CD4-positive, alpha-beta T cell (primary cell): ENCODE measurements at regions not wholly inside any gene's neighbourhood (a gene's known extent, or its start where the extent isn't known, plus 50 kb on each side); places are given as distances from the start of the nearest gene placed in this dataset.

Experiments used
- ATAC-seq: fragments of 200-7000 bp; cut with Tn5 transposase; one replicate; pipeline ENCODE4 v1.10.0; 2022; ENCODE audit warnings: mild to moderate bottlenecking; ENCODE audit not compliant: poor library complexity
- CTCF ChIA-PET: fragments of 350-600 bp; sonication (Branson Sonifier 250); formaldehyde crosslinking; loops from one replicate; lab custom pipeline; 2021; ENCODE audit warnings: antibody characterized with exemption, inconsistent platforms; lab: Charles Lee
- POLR2A ChIA-PET: fragments of 350-600 bp; sonication (Branson Sonifier 250); formaldehyde crosslinking; loops from one replicate; lab custom pipeline; 2021; ENCODE audit warnings: antibody characterized with exemption, inconsistent platforms; lab: Charles Lee
- DNase-seq, 14 experiments: peaks; one replicate each; pipeline ENCODE4 v3.0.0-alpha.2; 2013 to 2020; ENCODE audit warnings: mixed read lengths in 2 of 14
- H3K27ac ChIP-seq, 2 donors: one replicate each; pipeline versions ENCODE4 v1.5.1 to v1.7.0; 2013; ENCODE audit warnings: low read length in 2 of 2, low read depth in 1 of 2, mild to moderate bottlenecking in 1 of 2
- H3K27me3 ChIP-seq, 2 experiments: 1 replicate in 1 of 2; 2 replicates in 1 of 2; pipeline versions ENCODE4 v1.6.1 to v1.7.0; 2013; ENCODE audit warnings: low read length in 2 of 2, control low read depth in 1 of 2, mild to moderate bottlenecking in 1 of 2, moderate library complexity in 1 of 2; ENCODE audit not compliant: insufficient read depth in 2 of 2, control insufficient read depth in 1 of 2
- H3K36me3 ChIP-seq: one replicate; pipeline ENCODE4 v1.6.1; 2013; ENCODE audit warnings: low read length, control low read depth; ENCODE audit not compliant: insufficient read depth
- H3K4me1 ChIP-seq: one replicate; pipeline ENCODE4 v1.6.1; 2013; ENCODE audit warnings: low read length, control low read depth; ENCODE audit not compliant: insufficient read depth
- H3K4me3 ChIP-seq: one replicate; pipeline ENCODE4 v1.5.1; 2013; ENCODE audit warnings: mild to moderate bottlenecking, low read length, moderate library complexity
- H3K9me3 ChIP-seq, 2 experiments: 1 replicate in 1 of 2; 2 replicates in 1 of 2; pipeline versions ENCODE4 v1.6.1 to v1.7.0; 2013; ENCODE audit warnings: low read length in 2 of 2, mild to moderate bottlenecking in 2 of 2, control low read depth in 1 of 2, moderate library complexity in 1 of 2; ENCODE audit not compliant: control insufficient read depth in 1 of 2, insufficient read depth in 1 of 2
- H3K27ac Mint-ChIP-seq: one replicate; pipeline ENCODE4 v1.8.0; 2020; ENCODE audit warnings: mixed read lengths
- H3K27me3 Mint-ChIP-seq: one replicate; pipeline ENCODE4 v1.8.0; 2021; ENCODE audit warnings: mixed read lengths
- H3K36me3 Mint-ChIP-seq: one replicate; pipeline ENCODE4 v1.8.0; 2021; ENCODE audit warnings: low read depth, mixed read lengths
- H3K4me1 Mint-ChIP-seq: one replicate; pipeline ENCODE4 v1.8.0; 2021; ENCODE audit warnings: low read depth, mixed read lengths
- H3K4me3 Mint-ChIP-seq: one replicate; pipeline ENCODE4 v1.8.0; 2020; ENCODE audit warnings: mild to moderate bottlenecking, mixed read lengths
- H3K9me3 Mint-ChIP-seq: one replicate; pipeline ENCODE4 v1.8.0; 2020; ENCODE audit warnings: mixed read lengths
- intact Hi-C, 2 experiments: fragments of 100-400 bp; cut with DNase I in 1 of 2; cut with micrococcal nuclease in 1 of 2; formaldehyde crosslinking; loops; one replicate each; pipeline versions ENCODE4 v1.15.1 to v1.9.0; 2023 to 2025; cut with DNase I, micrococcal nuclease
- TF ChIP-seq, protein P1 (sequence below): fragments of 200-600 bp; IDR thresholded peaks from one replicate; pipeline ENCODE4 v1.8.0; 2022; ENCODE audit warnings: antibody characterized with exemption, mild to moderate bottlenecking

DNA sequence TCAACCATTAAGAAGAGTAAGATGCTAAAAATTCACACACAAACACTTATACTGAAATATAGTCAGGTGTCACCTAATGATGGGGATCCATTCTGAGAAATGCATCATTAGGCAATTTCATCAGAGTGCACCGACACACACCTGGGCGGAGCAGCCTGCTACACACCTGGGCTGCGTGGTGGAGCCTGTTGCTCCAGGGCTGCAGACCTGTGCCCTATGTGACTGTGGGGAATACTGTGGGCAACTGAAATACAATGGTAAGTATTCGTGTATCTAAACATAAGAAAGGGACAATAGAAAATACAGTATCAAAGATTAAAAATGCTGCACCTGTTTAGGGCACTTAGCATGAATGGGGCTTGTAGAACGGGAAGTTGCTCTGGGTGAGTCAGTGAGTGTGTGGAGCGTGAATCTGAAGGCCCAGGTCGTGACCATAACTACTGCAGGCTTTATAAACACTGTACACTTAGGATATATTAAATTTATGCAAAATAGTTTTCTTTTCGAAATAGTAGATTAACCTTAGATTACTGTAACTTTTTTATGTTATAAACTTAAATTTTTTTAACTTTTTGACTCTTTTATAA lies 124.4 kb upstream of the AFDN start:
- Mint-ChIP-seq H3K4me1 (peaks cover 48% of the 10 kb centered on the region), H3K27ac (no peak overlapping the region), H3K4me3 (no peak overlapping the region), H3K9me3 (no peaks in the 10 kb centered on the region), H3K36me3 (no peaks in the 10 kb centered on the region), H3K27me3 (peaks cover 58% of the 10 kb centered on the region)
- no peak overlapping the region for H3K27ac ChIP-seq
- no peak for ATAC-seq
- no peaks in the 10 kb centered on the region for H3K36me3 ChIP-seq
- intact Hi-C loops: no loop called here
- CTCF ChIA-PET: no interaction called here
- peaks cover 0 to 24% of the 10 kb centered on the region in 2 experiments for H3K9me3 ChIP-seq
- TF ChIP-seq, protein P1, sequence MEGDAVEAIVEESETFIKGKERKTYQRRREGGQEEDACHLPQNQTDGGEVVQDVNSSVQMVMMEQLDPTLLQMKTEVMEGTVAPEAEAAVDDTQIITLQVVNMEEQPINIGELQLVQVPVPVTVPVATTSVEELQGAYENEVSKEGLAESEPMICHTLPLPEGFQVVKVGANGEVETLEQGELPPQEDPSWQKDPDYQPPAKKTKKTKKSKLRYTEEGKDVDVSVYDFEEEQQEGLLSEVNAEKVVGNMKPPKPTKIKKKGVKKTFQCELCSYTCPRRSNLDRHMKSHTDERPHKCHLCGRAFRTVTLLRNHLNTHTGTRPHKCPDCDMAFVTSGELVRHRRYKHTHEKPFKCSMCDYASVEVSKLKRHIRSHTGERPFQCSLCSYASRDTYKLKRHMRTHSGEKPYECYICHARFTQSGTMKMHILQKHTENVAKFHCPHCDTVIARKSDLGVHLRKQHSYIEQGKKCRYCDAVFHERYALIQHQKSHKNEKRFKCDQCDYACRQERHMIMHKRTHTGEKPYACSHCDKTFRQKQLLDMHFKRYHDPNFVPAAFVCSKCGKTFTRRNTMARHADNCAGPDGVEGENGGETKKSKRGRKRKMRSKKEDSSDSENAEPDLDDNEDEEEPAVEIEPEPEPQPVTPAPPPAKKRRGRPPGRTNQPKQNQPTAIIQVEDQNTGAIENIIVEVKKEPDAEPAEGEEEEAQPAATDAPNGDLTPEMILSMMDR: no peak
- H3K4me3 ChIP-seq: no peak overlapping the region
- peaks cover 11 to 22% of the 10 kb centered on the region in 2 experiments for H3K27me3 ChIP-seq
- POLR2A ChIA-PET: no interaction called here
- peaks cover 46% of the 10 kb centered on the region for H3K4me1 ChIP-seq
- no peak for DNase-seq

DNA sequence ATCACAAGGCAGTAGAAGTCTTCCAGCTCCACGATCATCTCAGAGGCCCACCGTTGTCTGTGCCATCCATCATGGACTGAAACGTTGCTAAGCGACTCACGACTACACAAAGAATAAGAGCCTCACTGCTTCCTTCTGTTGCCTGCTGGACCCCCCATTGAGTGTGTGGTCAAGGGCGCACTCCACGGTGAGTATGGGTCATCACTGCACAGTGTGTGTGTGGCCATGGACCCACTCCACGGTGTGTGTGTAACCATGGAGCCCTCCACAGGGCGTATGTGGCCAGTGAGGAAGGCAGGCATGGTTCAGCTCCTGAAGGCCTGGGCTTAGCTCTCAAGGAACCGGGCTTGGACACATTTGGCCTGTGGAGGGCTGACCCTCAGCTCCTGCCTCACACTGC lies 123.4 kb upstream of the AFDN start:
- peaks cover 68% of the 10 kb centered on the region for H3K27me3 Mint-ChIP-seq
- TF ChIP-seq, protein P1: no peak
- no peak overlapping the region for H3K4me3 ChIP-seq
- H3K4me1 Mint-ChIP-seq: peaks cover 53% of the 10 kb centered on the region
- no peak overlapping the region for H3K27ac Mint-ChIP-seq
- H3K4me3 Mint-ChIP-seq: no peak overlapping the region
- no peaks in the 10 kb centered on the region for H3K36me3 ChIP-seq
- intact Hi-C loops: no loop called here
- H3K9me3 ChIP-seq: peaks cover 0 to 30% of the 10 kb centered on the region in 2 experiments
- H3K27ac ChIP-seq: no peak overlapping the region
- no peaks in the 10 kb centered on the region for H3K36me3 Mint-ChIP-seq
- H3K9me3 Mint-ChIP-seq: no peaks in the 10 kb centered on the region
- ATAC-seq (no peak), DNase-seq (no peak)
- peaks cover 19 to 29% of the 10 kb centered on the region in 2 experiments for H3K27me3 ChIP-seq
- peaks cover 46% of the 10 kb centered on the region for H3K4me1 ChIP-seq
- POLR2A ChIA-PET: no interaction called here
- CTCF ChIA-PET: no interaction called here

DNA sequence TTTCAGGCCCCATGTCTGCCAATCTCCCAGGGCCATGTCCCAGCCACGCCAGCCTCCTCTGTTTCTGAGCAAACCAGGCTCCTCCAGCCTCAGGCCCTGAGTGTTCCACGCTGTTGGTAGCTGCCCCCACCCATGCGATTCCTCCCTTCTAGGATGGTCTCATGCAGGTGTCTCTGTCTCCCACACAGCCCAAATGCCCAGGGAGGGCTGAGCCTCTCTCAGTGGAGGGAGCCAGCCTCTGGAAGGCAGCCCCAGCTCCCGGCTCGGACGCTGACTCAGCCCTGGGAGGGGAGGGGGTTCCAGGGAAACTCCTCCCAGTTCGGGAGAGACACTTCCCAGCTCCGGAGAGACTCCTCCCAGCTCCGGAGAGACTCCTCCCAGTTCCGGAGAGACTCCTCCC lies 122.9 kb upstream of the AFDN start:
- DNase-seq (no peak), ATAC-seq (no peak)
- ChIA-PET POLR2A (no interaction called here), CTCF (no interaction called here)
- intact Hi-C loops: no loop called here
- Mint-ChIP-seq H3K4me1 (peaks cover 56% of the 10 kb centered on the region), H3K36me3 (no peaks in the 10 kb centered on the region), H3K27me3 (peaks cover 72% of the 10 kb centered on the region), H3K4me3 (no peak overlapping the region), H3K9me3 (no peaks in the 10 kb centered on the region), H3K27ac (no peak overlapping the region)
- TF ChIP-seq, protein P1: no peak
- Histone ChIP-seq H3K9me3 (peaks cover 0 to 30% of the 10 kb centered on the region in 2 experiments), H3K27ac (no peak overlapping the region), H3K27me3 (peaks cover 23 to 34% of the 10 kb centered on the region in 2 experiments), H3K4me3 (no peak overlapping the region), H3K36me3 (no peaks in the 10 kb centered on the region), H3K4me1 (peaks cover 43% of the 10 kb centered on the region)
